HepG2 (cell line): ENCODE measurements at regions not wholly inside any gene's neighbourhood (a gene's known extent, or its start where the extent isn't known, plus 50 kb on each side); places are given as distances from the start of the nearest gene placed in this dataset.

Source experiments
- ATAC-seq: fragments of 200-7000 bp; cut with Tn5 transposase; 3 replicates; pipeline ENCODE4 v1.9.1; 2020; ENCODE audit warnings: mild to moderate bottlenecking, moderate library complexity
- BruUV-seq: library from RNA; stranded (reverse); fragments of 400-500 nt; replicated peaks from 2 replicates; lab custom pipeline; 2021; lab: Mats Ljungman, UMichigan
- CTCF ChIA-PET: fragments of 300-600 bp; formaldehyde crosslinking; extraction: SDS; loops from one replicate; lab custom pipeline; 2021; ENCODE audit warnings: low total read pairs, inconsistent platforms, low intra/inter-chr PET ratio; lab: Yijun Ruan, JAX
- POLR2A ChIA-PET: fragments of 350-600 bp; sonication (Branson Sonifier 250); formaldehyde crosslinking; loops from one replicate; lab custom pipeline; 2020; ENCODE audit warnings: antibody characterized with exemption, inconsistent platforms; lab: Yijun Ruan, JAX
- DNase-seq: peaks from one replicate; pipeline ENCODE4 v3.0.0-alpha.2; 2015; ENCODE audit warnings: low spot score
- FAIRE-seq: peaks from 3 replicates; lab custom pipeline; 2011; peaks lifted over from hg19 to GRCh38; lab: Jason Lieb, UNC
- H2AFZ ChIP-seq: one replicate; pipeline ENCODE4 v1.6.1; 2011; ENCODE audit warnings: low read length, inconsistent platforms
- H3K27ac ChIP-seq: fragments of 300-600 bp; 3 replicates; pipeline ENCODE4 v1.8.0; 2011; ENCODE audit warnings: mixed run types, mild to moderate bottlenecking, mixed read lengths, low read length, inconsistent platforms; ENCODE audit not compliant: insufficient read depth; ENCODE audit errors: extremely low read length
- H3K27me3 ChIP-seq, 2 experiments: fragments of 200-600 bp in 1 of 2; 2 replicates in 1 of 2; 3 replicates in 1 of 2; pipeline versions ENCODE4 v1.6.0 to v1.8.0; 2011; ENCODE audit warnings: low read length in 2 of 2, mild to moderate bottlenecking in 2 of 2, moderate library complexity in 2 of 2, inconsistent platforms in 1 of 2; ENCODE audit not compliant: insufficient read depth in 2 of 2, control insufficient read depth in 1 of 2
- H3K36me3 ChIP-seq, 2 experiments: fragments of 200-600 bp in 1 of 2; replicated peaks in 1 of 2; 2 replicates in 1 of 2; 3 replicates in 1 of 2; pipeline versions ENCODE4 v1.5.1 to v1.8.0; 2011; ENCODE audit warnings: low read length in 2 of 2, inconsistent platforms in 1 of 2; ENCODE audit not compliant: insufficient read depth in 2 of 2, control insufficient read depth in 1 of 2
- H3K4me1 ChIP-seq: 2 replicates; pipeline ENCODE4 v1.5.1; 2012; ENCODE audit warnings: low read length, inconsistent platforms; ENCODE audit not compliant: insufficient read depth
- H3K4me2 ChIP-seq: 2 replicates; pipeline ENCODE4 v1.6.0; 2011; ENCODE audit warnings: low read depth, low read length, inconsistent platforms
- H3K4me3 ChIP-seq, 3 experiments: fragments of 200-600 bp in 1 of 3; sonication (generic), shearing (Covaris generic) in 1 of 3; replicated peaks in 1 of 3; 2 replicates each; pipeline ENCODE4 v1.5.1; 2011 to 2016; ENCODE audit warnings: low read length in 3 of 3, inconsistent platforms in 2 of 3, low read depth in 2 of 3, mild to moderate bottlenecking in 2 of 3, control low read depth in 1 of 3, mixed read lengths in 1 of 3; ENCODE audit not compliant: insufficient read depth in 1 of 3
- H3K79me2 ChIP-seq: one replicate; pipeline ENCODE4 v1.6.1; 2011; ENCODE audit warnings: low read length, inconsistent platforms; ENCODE audit not compliant: insufficient read depth
- H3K9ac ChIP-seq: 2 replicates; pipeline ENCODE4 v1.6.0; 2011; ENCODE audit warnings: mild to moderate bottlenecking, low read depth, low read length, inconsistent platforms; ENCODE audit not compliant: insufficient read depth
- H3K9me3 ChIP-seq: 2 replicates; pipeline ENCODE4 v1.5.1; 2012; ENCODE audit warnings: mild to moderate bottlenecking, low read length
- H4K20me1 ChIP-seq: 2 replicates; pipeline ENCODE4 v1.6.0; 2011; ENCODE audit warnings: inconsistent platforms, mild to moderate bottlenecking, low read length, moderate library complexity; ENCODE audit not compliant: insufficient read depth
- ARID5B ChIP-seq: IDR thresholded peaks from 2 replicates; pipeline ENCODE4 v1.4.0; 2020; ENCODE audit warnings: mild to moderate bottlenecking, missing genetic modification reagents
- CCAR2 ChIP-seq: fragments of 200-400 bp; formaldehyde crosslinking; optimal IDR thresholded peaks from 2 replicates; pipeline ENCODE3; 2018; ENCODE audit warnings: low read depth, mild to moderate bottlenecking, low read length, moderate library complexity
- CSRNP1 ChIP-seq: sonication (generic); formaldehyde crosslinking; IDR thresholded peaks from 2 replicates; pipeline ENCODE4 v1.8.1; 2023; ENCODE audit warnings: mild to moderate bottlenecking, missing genetic modification reagents
- FLYWCH1 ChIP-seq: sonication (generic); formaldehyde crosslinking; IDR thresholded peaks from 2 replicates; pipeline ENCODE4 v1.8.1; 2023; ENCODE audit warnings: mild to moderate bottlenecking, missing genetic modification reagents
- FOXP1 ChIP-seq, 2 experiments: fragments of 450-650 bp in 1 of 2; IDR thresholded peaks; 2 replicates each; pipeline ENCODE4 v1.6.1; 2017 to 2018; ENCODE audit warnings: antibody characterized with exemption in 1 of 2
- HNRNPK ChIP-seq: fragments of 200-400 bp; formaldehyde crosslinking; IDR thresholded peaks from 2 replicates; pipeline ENCODE4 v1.6.1; 2018; ENCODE audit warnings: low read length, low read depth, moderate library complexity, mild to moderate bottlenecking; ENCODE audit not compliant: poor library complexity, severe bottlenecking
- JUND ChIP-seq: sonication (generic); formaldehyde crosslinking; IDR thresholded peaks from 2 replicates; pipeline ENCODE4 v1.8.0; 2022; ENCODE audit warnings: mild to moderate bottlenecking, missing genetic modification reagents
- KDM5A ChIP-seq: fragments of 200-600 bp; sonication (generic); IDR thresholded peaks from 2 replicates; pipeline ENCODE4 v1.7.0; 2018; ENCODE audit warnings: antibody characterized with exemption, mild to moderate bottlenecking, low read length, borderline replicate concordance
- KDM5B ChIP-seq: sonication (generic); formaldehyde crosslinking; IDR thresholded peaks from 2 replicates; pipeline ENCODE4 v1.4.0; 2020; ENCODE audit warnings: missing genetic modification reagents, mild to moderate bottlenecking, borderline replicate concordance
- MAF1 ChIP-seq: sonication (generic); formaldehyde crosslinking; IDR thresholded peaks from 2 replicates; pipeline ENCODE4 v1.5.0; 2020; ENCODE audit warnings: missing genetic modification reagents, borderline replicate concordance
- MAFG ChIP-seq: sonication (generic); formaldehyde crosslinking; IDR thresholded peaks from 2 replicates; pipeline ENCODE4 v1.5.1; 2020; ENCODE audit warnings: mild to moderate bottlenecking, missing genetic modification reagents
- NR2F2 ChIP-seq: IDR thresholded peaks from 2 replicates; pipeline ENCODE4 v1.6.1; 2012; ENCODE audit warnings: low read depth, inconsistent platforms, borderline replicate concordance
- ZNF230 ChIP-seq: sonication (generic); formaldehyde crosslinking; IDR thresholded peaks from 2 replicates; pipeline ENCODE4 v1.4.0; 2020; ENCODE audit warnings: mild to moderate bottlenecking, missing genetic modification reagents
- ZNF253 ChIP-seq: sonication (generic); formaldehyde crosslinking; IDR thresholded peaks from 2 replicates; pipeline ENCODE4 v1.8.0; 2022; ENCODE audit warnings: mild to moderate bottlenecking, missing genetic modification reagents, borderline replicate concordance
- ZNF709 ChIP-seq: sonication (generic); formaldehyde crosslinking; IDR thresholded peaks from 2 replicates; pipeline ENCODE4 v1.5.0; 2020; ENCODE audit warnings: mild to moderate bottlenecking, missing genetic modification reagents
- ZNF850 ChIP-seq: sonication (generic); formaldehyde crosslinking; conservative IDR thresholded peaks from 2 replicates; pipeline ENCODE4 v1.9.0; 2021; ENCODE audit warnings: mild to moderate bottlenecking, missing genetic modification reagents
- WGBS: methylation state at CpG from one replicate; pipeline ENCODE4 v1.1.6; 2017; ENCODE audit warnings: low lambda C conversion rate; 5-methylcytosine and 5-hydroxymethylcytosine counted together
- in situ Hi-C: cut with HindIII; loops from 2 replicates; pipeline ENCODE4 v1.10.0; 2017; ENCODE audit warnings: low pct_unique_long_range_greater_than_20kb; ENCODE audit not compliant: extremely low pct_ligation_motif_present
- intact Hi-C: fragments of 100-400 bp; cut with micrococcal nuclease; formaldehyde crosslinking; loops from one replicate; pipeline ENCODE4 v1.10.0; 2022; ENCODE audit not compliant: unreplicated experiment

GRCh38 chr2:133936096-133936495, 317.8 kb upstream of the MGAT5 start (continued):
- TF ChIP-seq ZNF850 (CRISPR knock-in tag) (no peak), JUND (no peak)
- TF ChIP-seq, all 625 proteins: peak for 0

- in situ Hi-C loops (no loop called here), intact Hi-C loops (no loop called here)
- 0% methylated on average over 4 of the region's 4 CpGs for WGBS
- ChIA-PET CTCF (no interaction called here), POLR2A (no interaction called here)
- FAIRE-seq (no peak), DNase-seq (no peak), ATAC-seq (no peak)
- BruUV-seq, result no TSS peak
- Histone ChIP-seq H3K4me3 (no peak overlapping the region), H3K27me3 (no peaks in the 10 kb centered on the region), H3K36me3 (no peaks in the 10 kb centered on the region), H3K79me2 (no peaks in the 10 kb centered on the region), H4K20me1 (no peaks in the 10 kb centered on the region), H3K27ac (no peak overlapping the region), H3K4me1 (no peaks in the 10 kb centered on the region), H2AFZ (no peak overlapping the region), H3K4me2 (no peak overlapping the region), H3K9ac (no peak overlapping the region), H3K9me3 (no peaks in the 10 kb centered on the region)
- TF ChIP-seq FOXP1 (IDR thresholded peaks at IDR 0.05) (no peak), FOXP1 (CRISPR knock-in tag; IDR thresholded peaks at IDR 0.05) (no peak), HNRNPK (no peak), CCAR2 (no peak), MAFG (no peak), ZNF230 (CRISPR knock-in tag) (no peak), ZNF253 (CRISPR knock-in tag) (no peak), ARID5B (CRISPR knock-in tag) (no peak), FLYWCH1 (CRISPR knock-in tag) (no peak), CSRNP1 (no peak), KDM5A (no peak), KDM5B (CRISPR knock-in tag) (no peak), ZNF709 (CRISPR knock-in tag) (no peak), MAF1 (CRISPR knock-in tag) (no peak), NR2F2 (no peak)
Measured at GRCh38 chr2:133936601-133937000, 317.3 kb upstream of the MGAT5 start.
